ENCODE measurements at regions not wholly inside any gene's neighbourhood (a gene's known extent, or its start where the extent isn't known, plus 50 kb on each side); places are given as distances from the start of the nearest gene placed in this dataset.

DNA sequence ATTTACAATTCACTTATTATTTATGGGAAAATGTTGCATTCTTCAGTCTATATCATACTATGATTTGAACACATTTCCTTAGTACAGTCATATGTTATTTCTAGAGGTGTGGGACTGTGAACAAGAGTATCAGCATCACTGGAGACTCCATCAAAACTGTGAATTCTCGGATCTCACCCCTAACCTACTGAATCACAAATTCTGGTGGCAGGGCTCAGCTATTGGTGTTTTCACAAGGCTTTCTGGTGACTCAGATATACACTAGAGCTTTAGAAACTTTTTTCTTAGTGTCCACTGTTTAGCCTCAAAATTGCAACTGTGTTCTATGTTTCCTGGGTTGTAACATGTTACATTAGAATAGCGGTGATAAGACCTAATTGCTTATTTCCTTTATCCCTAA lies 352.9 kb upstream of the DDI1 start:
- no peak for TF ChIP-seq POLR2A (IDR thresholded peaks at IDR 0.05; ENCODE audit: low read length)
- no peak for TF ChIP-seq GATA1 (IDR thresholded peaks at IDR 0.05; ENCODE audit: low read depth, low read length)
